Adrenal gland (tissue), 5 donors: ENCODE measurements at regions not wholly inside any gene's neighbourhood (a gene's known extent, or its start where the extent isn't known, plus 50 kb on each side); places are given as distances from the start of the nearest gene placed in this dataset.

Source experiments
- CTCF ChIP-seq, 6 experiments: fragments of 450-650 bp in 4 of 6; fragments of 200-600 bp in 2 of 6; sonication (generic) in 1 of 6; IDR thresholded peaks; 1 replicate in 5 of 6; 2 replicates in 1 of 6; pipeline versions ENCODE4 v1.5.1 to v1.8.0; 2016 to 2021; ENCODE audit warnings: antibody characterized with exemption in 6 of 6, mild to moderate bottlenecking in 2 of 6, moderate library complexity in 1 of 6
- POLR2A ChIP-seq, 2 donors: fragments of 450-650 bp; IDR thresholded peaks; one replicate each; pipeline ENCODE4 v1.6.1; 2017; ENCODE audit warnings: antibody characterized with exemption in 2 of 2, mild to moderate bottlenecking in 2 of 2, moderate library complexity in 1 of 2
- donor health status: DM: no; HTN: no; CAD: no.

- no peak for TF ChIP-seq CTCF (IDR thresholded peaks at IDR 0.05)
- no peak for TF ChIP-seq POLR2A (IDR thresholded peaks at IDR 0.05)
Measured at GRCh38 chr15:85886309-85886811, 91.6 kb upstream of the KLHL25 start.
